NCI-H345 treated with DMSO at 0.1 percent for 48 hours (cell line): ENCODE measurements at regions not wholly inside any gene's neighbourhood (a gene's known extent, or its start where the extent isn't known, plus 50 kb on each side); places are given as distances from the start of the nearest gene placed in this dataset.

Source experiments
- DNase-seq: peaks from one replicate; lab custom pipeline; 2025; ENCODE audit not compliant: unreplicated experiment; lab: John Stamatoyannopoulos, UW

DNA sequence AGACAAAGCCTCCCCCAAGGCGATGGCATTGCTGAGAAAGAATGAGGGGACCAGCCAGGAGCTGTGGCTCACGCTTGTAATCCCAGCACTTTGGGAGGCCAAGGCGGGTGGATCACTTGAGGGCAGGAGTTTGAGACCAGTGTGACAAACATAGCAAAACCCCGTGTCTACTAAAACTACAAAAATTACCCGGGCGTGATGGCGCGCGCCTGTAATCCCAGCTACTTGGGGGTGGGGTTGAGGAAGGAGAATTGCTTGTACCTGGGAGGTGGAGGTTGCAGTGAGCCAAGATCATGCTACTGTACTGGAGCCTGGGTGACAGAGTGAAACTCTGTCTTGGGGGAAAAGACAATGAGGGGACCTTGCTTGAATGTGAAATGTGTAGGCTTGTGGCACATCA, 402.4 kb upstream of the C2CD4B start:
- no peak for DNase-seq

DNA sequence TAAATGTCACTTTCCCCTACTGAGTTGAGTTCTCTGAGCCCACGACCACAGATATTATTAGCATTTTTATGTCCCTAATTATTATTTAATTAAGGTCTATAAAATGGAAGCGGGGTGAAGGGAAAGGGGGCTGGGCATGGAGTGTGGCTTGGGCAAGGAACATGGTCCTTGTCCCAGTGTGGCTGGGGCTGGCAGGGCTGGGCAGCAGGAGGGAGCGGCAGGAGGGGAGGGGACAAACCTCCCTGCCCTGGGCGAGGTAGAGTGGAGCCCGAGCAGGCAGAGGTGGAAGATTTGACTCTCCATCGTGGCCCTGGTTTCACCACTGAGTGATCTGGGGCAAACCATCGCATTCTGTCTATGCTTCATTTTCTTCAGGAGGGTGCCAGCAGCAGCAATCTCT, 402.9 kb upstream of the C2CD4B start:
- DNase-seq = no peak

GRCh38 chr15:62568702-62569101, 403.6 kb upstream of the C2CD4B start:
- DNase-seq = no peak

- peak; percentile 84 for DNase-seq
These were observed 404.6 kb upstream of the C2CD4B start for GRCh38 chr15:62569460-62570404.

- no peak for DNase-seq
These were observed 405.3 kb upstream of the C2CD4B start for GRCh38 chr15:62570405-62570783.

GRCh38 chr15:62571072-62571471, 406.0 kb upstream of the C2CD4B start:
- DNase-seq = no peak

DNA sequence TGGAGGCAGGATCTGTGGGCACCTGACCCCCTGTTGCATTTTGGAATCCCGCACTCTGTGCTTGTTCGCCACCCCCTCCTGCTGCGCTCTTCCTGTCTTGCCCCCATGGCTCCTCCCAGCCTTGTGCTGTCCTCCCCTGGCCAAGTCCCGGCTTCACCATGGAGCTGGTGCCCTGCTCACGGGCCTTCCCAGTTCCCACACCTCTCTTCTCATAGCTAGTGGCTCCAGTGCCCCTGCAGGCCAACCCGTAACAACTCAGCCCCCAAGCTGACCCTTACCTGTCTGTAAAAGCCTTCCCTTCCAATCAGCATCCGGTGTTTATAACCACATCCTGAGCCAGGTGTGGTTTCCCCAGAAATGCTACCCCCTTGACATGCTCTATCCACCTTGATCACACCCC, 407.7 kb upstream of the C2CD4B start:
- no peak for DNase-seq

DNA sequence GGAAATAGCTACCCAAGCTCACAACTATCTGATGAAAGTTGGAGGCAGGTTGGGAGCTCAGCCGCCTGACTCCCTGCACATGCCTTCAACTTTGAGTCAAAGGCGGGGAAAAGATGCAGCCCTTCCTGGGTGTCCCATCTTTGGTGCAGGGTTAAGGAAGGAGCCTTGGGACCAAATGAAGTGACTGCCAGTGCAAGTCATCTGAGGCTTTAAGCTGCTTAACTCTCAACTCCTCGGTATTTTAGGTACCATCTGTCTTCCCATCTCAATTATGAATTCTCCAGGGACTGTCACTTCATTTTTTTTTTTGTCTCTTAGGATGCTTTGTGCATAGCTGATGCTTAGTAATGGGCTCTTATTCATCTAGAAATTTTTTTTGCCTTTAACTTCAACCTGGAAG, 408.8 kb upstream of the C2CD4B start:
- no peak for DNase-seq

- DNase-seq = no peak
These were observed 413.5 kb upstream of the C2CD4B start for GRCh38 chr15:62578546-62578945.

- DNase-seq = no peak
These were observed 413.9 kb upstream of the C2CD4B start for GRCh38 chr15:62578960-62579359.

DNA sequence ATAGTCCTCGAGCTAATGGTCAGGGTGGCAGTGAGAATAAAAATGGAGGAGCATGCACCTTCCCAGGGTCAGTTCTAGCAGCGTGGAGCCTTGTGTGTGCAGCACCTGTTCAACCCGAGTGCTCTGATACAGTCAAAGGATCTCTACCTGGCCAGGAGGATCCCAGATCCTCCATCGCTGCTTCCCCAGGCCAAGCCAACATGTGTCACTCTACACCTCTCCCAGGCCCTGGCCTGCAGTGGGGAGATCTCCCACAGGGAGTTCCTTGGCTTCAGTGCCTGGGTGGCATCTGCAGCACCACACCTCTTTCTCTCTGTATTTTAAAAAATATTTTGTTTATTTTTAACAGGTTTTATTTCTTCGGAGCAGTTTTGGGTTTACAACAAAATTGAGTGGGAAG, 414.8 kb upstream of the C2CD4B start:
- DNase-seq = no peak

DNA sequence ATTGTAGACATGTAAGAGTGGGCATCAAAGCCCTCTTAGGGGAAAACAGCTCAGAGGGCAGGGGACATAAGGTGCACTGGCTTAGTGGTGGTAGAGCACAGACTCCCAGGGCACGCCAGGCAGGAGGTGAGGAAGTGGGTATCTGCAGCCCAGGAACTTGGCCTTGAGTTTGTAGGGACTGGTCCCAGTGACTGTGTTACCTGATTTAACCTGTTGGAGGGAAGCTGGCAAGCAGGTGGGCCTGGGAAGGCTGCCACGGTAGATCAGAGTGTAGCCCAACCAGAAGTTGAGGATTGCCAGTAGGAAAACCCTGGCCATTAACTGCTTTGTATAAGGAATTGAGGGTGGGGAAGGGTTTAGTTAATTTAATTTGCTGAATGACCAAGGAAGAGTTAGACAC, 417.5 kb upstream of the C2CD4B start:
- no peak for DNase-seq

- DNase-seq = no peak
These were observed 419.5 kb upstream of the C2CD4B start for GRCh38 chr15:62584301-62585235.

GRCh38 chr15:62588938-62589670, 424.0 kb upstream of the C2CD4B start:
- no peak for DNase-seq

DNA sequence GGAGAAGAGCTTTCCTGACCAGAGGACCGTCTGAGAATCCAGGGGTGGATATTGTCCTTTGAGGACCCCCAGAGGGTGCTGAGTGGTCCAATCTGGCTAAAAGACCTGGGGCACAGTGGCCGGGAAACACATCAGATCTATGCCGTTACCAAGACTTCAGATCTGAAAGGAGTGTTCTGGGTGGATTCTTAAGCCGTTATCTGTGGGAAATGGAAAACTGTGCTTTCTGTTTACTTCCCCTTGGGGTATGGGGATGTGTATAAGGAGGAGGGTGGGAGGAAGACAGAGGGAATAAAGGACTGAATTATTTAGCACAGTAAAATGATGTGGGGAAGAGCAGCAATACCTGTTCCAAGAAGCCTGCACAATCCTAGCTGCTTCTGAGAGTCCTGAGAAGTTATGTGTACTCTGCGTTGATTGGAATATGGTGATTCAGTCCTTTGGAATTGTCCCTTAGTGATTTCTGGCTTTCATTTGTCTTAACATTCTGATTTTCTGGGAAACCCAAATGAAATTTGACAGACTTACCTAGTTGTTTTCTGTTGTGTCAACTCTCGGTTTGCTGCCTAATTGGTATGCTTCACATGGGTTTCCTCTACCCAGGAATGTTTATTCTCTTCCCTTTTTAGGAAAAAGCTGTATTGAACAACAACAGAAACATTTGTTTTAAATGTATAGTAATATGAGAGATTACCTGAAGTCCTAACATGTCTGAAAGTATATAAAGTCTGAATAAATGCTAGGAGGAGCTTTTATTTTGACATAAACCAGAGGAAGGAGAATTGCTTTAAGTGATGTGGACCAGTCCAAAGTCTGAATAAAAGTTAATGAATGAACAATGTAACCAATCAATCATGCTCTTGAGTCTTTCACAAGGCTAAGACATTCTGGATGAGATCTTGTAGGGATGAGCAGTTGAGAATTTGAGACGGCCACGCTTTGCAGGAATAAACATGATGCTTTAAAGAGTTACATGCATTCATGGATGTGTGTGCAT, 427.1 kb upstream of the C2CD4B start:
- DNase-seq = no peak

- no peak for DNase-seq
These were observed 427.8 kb upstream of the C2CD4B start for GRCh38 chr15:62592920-62593319.

- peak; percentile 7 for DNase-seq
These were observed 428.8 kb upstream of the C2CD4B start for GRCh38 chr15:62593681-62594399.

DNA sequence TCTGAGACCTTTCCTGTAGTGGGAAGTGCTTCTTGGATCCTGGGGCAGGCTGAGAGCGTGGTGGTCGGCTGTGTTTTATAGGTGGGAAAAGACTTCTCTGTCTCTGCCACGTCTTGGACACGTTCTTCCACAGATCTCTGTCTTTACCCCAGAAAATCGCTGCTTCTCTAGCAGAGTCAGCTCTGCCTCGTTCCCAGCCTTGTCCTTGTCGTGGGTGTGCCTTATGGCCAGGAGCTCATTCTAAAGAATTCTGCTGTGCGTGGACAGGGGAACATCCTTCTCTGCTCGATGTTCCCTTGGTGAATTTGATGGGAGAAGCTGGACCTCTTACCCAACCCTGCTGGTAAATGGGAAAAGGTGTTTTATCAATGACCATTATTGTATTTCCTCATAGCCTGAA, 433.1 kb upstream of the C2CD4B start:
- DNase-seq = no peak
